IPS-18a (cell line): ENCODE measurements at regions not wholly inside any gene's neighbourhood (a gene's known extent, or its start where the extent isn't known, plus 50 kb on each side); places are given as distances from the start of the nearest gene placed in this dataset.

Experiments used
- H3K27ac ChIP-seq: one replicate; pipeline ENCODE4 v1.5.1; 2013; ENCODE audit warnings: low read length
- H3K27me3 ChIP-seq: one replicate; pipeline ENCODE4 v1.6.1; 2013; ENCODE audit warnings: mild to moderate bottlenecking, low read length; ENCODE audit not compliant: control insufficient read depth, insufficient read depth
- H3K36me3 ChIP-seq: one replicate; pipeline ENCODE4 v1.6.1; 2013; ENCODE audit warnings: low read depth, low read length; ENCODE audit not compliant: control insufficient read depth
- H3K4me1 ChIP-seq: one replicate; pipeline ENCODE4 v1.6.1; 2013; ENCODE audit warnings: low read depth, low read length; ENCODE audit not compliant: control insufficient read depth
- H3K4me3 ChIP-seq: one replicate; pipeline ENCODE4 v1.5.1; 2013; ENCODE audit warnings: low read length
- H3K9ac ChIP-seq: one replicate; pipeline ENCODE4 v1.6.1; 2013; ENCODE audit warnings: mild to moderate bottlenecking, low read length, moderate library complexity
- H3K9me3 ChIP-seq: one replicate; pipeline ENCODE4 v1.6.1; 2013; ENCODE audit warnings: low read depth, low read length; ENCODE audit not compliant: control insufficient read depth

- Histone ChIP-seq H3K27me3 (no peaks in the 10 kb centered on the region), H3K27ac (no peak overlapping the region), H3K36me3 (no peaks in the 10 kb centered on the region), H3K4me3 (no peak overlapping the region), H3K9ac (no peak overlapping the region), H3K9me3 (no peaks in the 10 kb centered on the region), H3K4me1 (no peaks in the 10 kb centered on the region)
Observed at GRCh38 chr18:38611036-38611964, 1045.7 kb upstream of the CELF4 start.

GRCh38 chr18:38606841-38607240 is 1041.2 kb upstream of the CELF4 start:
- Histone ChIP-seq H3K9ac (no peak overlapping the region), H3K4me1 (no peaks in the 10 kb centered on the region), H3K36me3 (no peaks in the 10 kb centered on the region), H3K27ac (no peak overlapping the region), H3K27me3 (no peaks in the 10 kb centered on the region), H3K9me3 (no peaks in the 10 kb centered on the region), H3K4me3 (no peak overlapping the region)

- Histone ChIP-seq H3K36me3 (no peaks in the 10 kb centered on the region), H3K4me3 (no peak overlapping the region), H3K27ac (no peak overlapping the region), H3K4me1 (no peaks in the 10 kb centered on the region), H3K9ac (no peak overlapping the region), H3K9me3 (no peaks in the 10 kb centered on the region), H3K27me3 (no peaks in the 10 kb centered on the region)
Observed at GRCh38 chr18:38602341-38602740, 1036.7 kb upstream of the CELF4 start.

GRCh38 chr18:38587571-38587970 is 1022.0 kb upstream of the CELF4 start:
- H3K27me3 ChIP-seq = no peaks in the 10 kb centered on the region

GRCh38 chr18:38586327-38586726 is 1020.7 kb upstream of the CELF4 start:
- Histone ChIP-seq H3K9me3 (no peaks in the 10 kb centered on the region), H3K9ac (no peak overlapping the region)

More at GRCh38 chr18:38587571-38587970, 1022.0 kb upstream of the CELF4 start:
- H3K9me3 ChIP-seq = no peaks in the 10 kb centered on the region
- H3K4me1 ChIP-seq = no peaks in the 10 kb centered on the region
- H3K27ac ChIP-seq = no peak overlapping the region
- no peaks in the 10 kb centered on the region for H3K36me3 ChIP-seq
- H3K4me3 ChIP-seq = no peak overlapping the region
- H3K9ac ChIP-seq = no peak overlapping the region

GRCh38 chr18:38579764-38580163 is 1014.2 kb upstream of the CELF4 start:
- Histone ChIP-seq H3K4me1 (no peaks in the 10 kb centered on the region), H3K27me3 (no peaks in the 10 kb centered on the region), H3K9me3 (no peaks in the 10 kb centered on the region), H3K4me3 (no peak overlapping the region), H3K27ac (no peak overlapping the region), H3K9ac (no peak overlapping the region), H3K36me3 (no peaks in the 10 kb centered on the region)

More at GRCh38 chr18:38586327-38586726, 1020.7 kb upstream of the CELF4 start:
- H3K27me3 ChIP-seq = no peaks in the 10 kb centered on the region
- no peaks in the 10 kb centered on the region for H3K4me1 ChIP-seq
- H3K36me3 ChIP-seq = no peaks in the 10 kb centered on the region
- H3K4me3 ChIP-seq = no peak overlapping the region
- no peak overlapping the region for H3K27ac ChIP-seq

- H3K36me3 ChIP-seq = no peaks in the 10 kb centered on the region
- no peaks in the 10 kb centered on the region for H3K9me3 ChIP-seq
- no peak overlapping the region for H3K4me3 ChIP-seq
- H3K27me3 ChIP-seq = no peaks in the 10 kb centered on the region
- no peaks in the 10 kb centered on the region for H3K4me1 ChIP-seq
- H3K9ac ChIP-seq = no peak overlapping the region
- H3K27ac ChIP-seq = no peak overlapping the region
Observed at GRCh38 chr18:38576916-38577315, 1011.3 kb upstream of the CELF4 start.

GRCh38 chr18:38576349-38576748 is 1010.8 kb upstream of the CELF4 start:
- Histone ChIP-seq H3K4me1 (no peaks in the 10 kb centered on the region), H3K9me3 (no peaks in the 10 kb centered on the region), H3K4me3 (no peak overlapping the region), H3K27me3 (no peaks in the 10 kb centered on the region), H3K27ac (no peak overlapping the region), H3K9ac (no peak overlapping the region), H3K36me3 (no peaks in the 10 kb centered on the region)

GRCh38 chr18:38575648-38576047 is 1010.0 kb upstream of the CELF4 start:
- H3K9ac ChIP-seq = no peak overlapping the region
- H3K4me1 ChIP-seq = no peaks in the 10 kb centered on the region
- no peaks in the 10 kb centered on the region for H3K9me3 ChIP-seq
- no peaks in the 10 kb centered on the region for H3K36me3 ChIP-seq
- no peak overlapping the region for H3K4me3 ChIP-seq
- H3K27me3 ChIP-seq = no peaks in the 10 kb centered on the region
- no peak overlapping the region for H3K27ac ChIP-seq

- no peaks in the 10 kb centered on the region for H3K36me3 ChIP-seq
- no peaks in the 10 kb centered on the region for H3K9me3 ChIP-seq
Observed at GRCh38 chr18:38575023-38575422, 1009.4 kb upstream of the CELF4 start.

GRCh38 chr18:38572554-38573111 is 1007.0 kb upstream of the CELF4 start:
- Histone ChIP-seq H3K9ac (no peak overlapping the region), H3K9me3 (no peaks in the 10 kb centered on the region), H3K4me3 (no peak overlapping the region), H3K27ac (no peak overlapping the region), H3K36me3 (no peaks in the 10 kb centered on the region), H3K27me3 (no peaks in the 10 kb centered on the region), H3K4me1 (no peaks in the 10 kb centered on the region)

More at GRCh38 chr18:38575023-38575422, 1009.4 kb upstream of the CELF4 start:
- H3K9ac ChIP-seq = no peak overlapping the region
- H3K4me1 ChIP-seq = no peaks in the 10 kb centered on the region
- H3K4me3 ChIP-seq = no peak overlapping the region
- H3K27ac ChIP-seq = no peak overlapping the region
- H3K27me3 ChIP-seq = no peaks in the 10 kb centered on the region

GRCh38 chr18:38571651-38572050 is 1006.1 kb upstream of the CELF4 start:
- Histone ChIP-seq H3K9me3 (no peaks in the 10 kb centered on the region), H3K27ac (no peak overlapping the region), H3K4me3 (no peak overlapping the region), H3K36me3 (no peaks in the 10 kb centered on the region), H3K4me1 (no peaks in the 10 kb centered on the region), H3K27me3 (no peaks in the 10 kb centered on the region), H3K9ac (no peak overlapping the region)
